A673 (cell line): ENCODE measurements at regions not wholly inside any gene's neighbourhood (a gene's known extent, or its start where the extent isn't known, plus 50 kb on each side); places are given as distances from the start of the nearest gene placed in this dataset.

Experiments
- CTCF ChIP-seq: fragments of 300-800, 200-600 bp; sonication (generic); conservative IDR thresholded peaks from 2 replicates; pipeline ENCODE4 v1.5.1; 2017; ENCODE audit warnings: low read depth, mild to moderate bottlenecking, antibody characterized with exemption, low read length, moderate library complexity, mixed read lengths
- EZH2 ChIP-seq: fragments of 200-600 bp; sonication (generic); IDR thresholded peaks from 2 replicates; pipeline ENCODE4 v1.6.1; 2017; ENCODE audit warnings: borderline replicate concordance, low read depth, mild to moderate bottlenecking, mixed read lengths, antibody characterized with exemption, low read length; ENCODE audit not compliant: poor library complexity, severe bottlenecking

DNA sequence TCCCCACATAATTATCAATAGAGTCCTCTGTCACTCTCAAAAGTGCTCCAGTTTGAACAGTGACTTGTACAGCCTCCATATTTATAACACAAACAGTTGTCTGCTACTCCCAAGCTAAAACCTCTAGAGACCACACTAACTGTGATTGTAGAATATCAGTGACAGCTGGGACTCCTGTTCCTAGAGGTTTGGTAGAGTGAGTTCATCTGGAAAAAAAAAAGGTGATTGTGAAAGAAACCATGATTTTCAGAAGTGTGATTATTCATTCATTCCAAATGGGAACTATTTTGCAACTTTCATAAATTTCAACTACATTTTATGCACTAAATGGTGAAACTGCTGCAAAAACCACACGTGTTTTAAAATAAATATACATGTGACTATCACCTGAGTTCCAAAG lies 128.0 kb upstream of the PLXNC1 start:
- TF ChIP-seq CTCF (no peak), EZH2 (no peak)
